Hepatocyte (in vitro differentiated cells): ENCODE measurements at regions not wholly inside any gene's neighbourhood (a gene's known extent, or its start where the extent isn't known, plus 50 kb on each side); places are given as distances from the start of the nearest gene placed in this dataset.

Experiments
- DNase-seq: peaks from one replicate; pipeline ENCODE4 v3.0.0-alpha.2; 2016; ENCODE audit warnings: low spot score
- H2AFZ ChIP-seq: fragments of 200-600 bp; sonication (generic); 2 replicates; pipeline ENCODE4 v1.6.0; 2016; ENCODE audit warnings: antibody characterized with exemption, mild to moderate bottlenecking
- H3K27ac ChIP-seq: fragments of 200-600 bp; sonication (generic); 2 replicates; pipeline ENCODE4 v1.5.1; 2016; ENCODE audit warnings: mild to moderate bottlenecking
- H3K27me3 ChIP-seq: fragments of 200-600 bp; sonication (generic); 2 replicates; pipeline ENCODE4 v1.6.1; 2016
- H3K36me3 ChIP-seq: fragments of 200-600 bp; sonication (generic); replicated peaks from 2 replicates; pipeline ENCODE4 v1.5.1; 2016; ENCODE audit warnings: low read depth; ENCODE audit not compliant: insufficient read depth
- H3K4me1 ChIP-seq: fragments of 200-600 bp; sonication (generic); 2 replicates; pipeline ENCODE4 v1.5.1; 2016; ENCODE audit warnings: mild to moderate bottlenecking, moderate library complexity; ENCODE audit not compliant: insufficient read depth
- H3K4me2 ChIP-seq: fragments of 200-600 bp; sonication (generic); 2 replicates; pipeline ENCODE4 v1.6.0; 2016
- H3K4me3 ChIP-seq: fragments of 200-600 bp; sonication (generic); 2 replicates; pipeline ENCODE4 v1.5.1; 2016; ENCODE audit warnings: mild to moderate bottlenecking
- H3K79me2 ChIP-seq: fragments of 200-600 bp; sonication (generic); 2 replicates; pipeline ENCODE4 v1.6.0; 2017; ENCODE audit warnings: mild to moderate bottlenecking
- H3K9me2 ChIP-seq: fragments of 200-600 bp; sonication (generic); replicated peaks from 2 replicates; pipeline ENCODE4 v1.6.0; 2017; ENCODE audit warnings: mild to moderate bottlenecking; ENCODE audit not compliant: insufficient read depth
- H3K9me3 ChIP-seq: fragments of 200-600 bp; sonication (generic); 2 replicates; pipeline ENCODE4 v1.5.1; 2016; ENCODE audit warnings: low read depth, mild to moderate bottlenecking
- H4K20me1 ChIP-seq: fragments of 200-600 bp; sonication (generic); 2 replicates; pipeline ENCODE4 v1.6.0; 2016; ENCODE audit warnings: mild to moderate bottlenecking; ENCODE audit not compliant: insufficient read depth, poor library complexity, severe bottlenecking
- CTCF ChIP-seq: fragments of 200-600 bp; sonication (generic); IDR thresholded peaks from 2 replicates; pipeline ENCODE4 v1.5.1; 2016; ENCODE audit warnings: antibody characterized with exemption, mild to moderate bottlenecking; ENCODE audit not compliant: poor library complexity
- EZH2 ChIP-seq: fragments of 200-600 bp; sonication (generic); IDR thresholded peaks from 2 replicates; pipeline ENCODE4 v1.6.1; 2016; ENCODE audit warnings: antibody characterized with exemption, mild to moderate bottlenecking, borderline replicate concordance
- EZH2phosphoT487 ChIP-seq: fragments of 200-600 bp; sonication (generic); IDR thresholded peaks from one replicate; pipeline ENCODE4 v1.6.1; 2018; ENCODE audit warnings: antibody characterized with exemption, mild to moderate bottlenecking, low read depth, moderate library complexity; ENCODE audit not compliant: unreplicated experiment, severe bottlenecking
- WGBS: methylation state at CpG from one replicate; pipeline ENCODE4 v1.1.6; 2016; ENCODE audit warnings: low lambda C conversion rate; ENCODE audit errors: missing lambda C conversion rate; 5-methylcytosine and 5-hydroxymethylcytosine counted together

- Histone ChIP-seq H3K36me3 (no peaks in the 10 kb centered on the region), H3K27ac (no peak overlapping the region), H2AFZ (no peak overlapping the region), H3K4me3 (no peak overlapping the region), H3K27me3 (no peaks in the 10 kb centered on the region), H4K20me1 (no peaks in the 10 kb centered on the region), H3K4me2 (no peak overlapping the region), H3K4me1 (no peaks in the 10 kb centered on the region), H3K9me2 (no peaks in the 10 kb centered on the region), H3K79me2 (no peaks in the 10 kb centered on the region), H3K9me3 (no peaks in the 10 kb centered on the region)
- WGBS, result 92% methylated on average over 2 of the region's 2 CpGs
- no peak for DNase-seq
- no peak for TF ChIP-seq CTCF
These were observed 112.5 kb upstream of the TBX18 start for GRCh38 chr6:84876723-84877514.

- Histone ChIP-seq H3K79me2 (no peaks in the 10 kb centered on the region), H3K9me2 (no peaks in the 10 kb centered on the region), H3K4me1 (no peaks in the 10 kb centered on the region), H4K20me1 (no peaks in the 10 kb centered on the region), H2AFZ (no peak overlapping the region), H3K4me2 (no peak overlapping the region), H3K27ac (no peak overlapping the region), H3K36me3 (no peaks in the 10 kb centered on the region), H3K27me3 (no peaks in the 10 kb centered on the region), H3K4me3 (no peak overlapping the region), H3K9me3 (no peaks in the 10 kb centered on the region)
- 90% methylated on average over 4 of the region's 4 CpGs for WGBS
- TF ChIP-seq EZH2 (no peak), CTCF (no peak), EZH2phosphoT487 (no peak)
- DNase-seq, result no peak
These were observed 108.8 kb upstream of the TBX18 start for GRCh38 chr6:84872996-84873723.

DNA sequence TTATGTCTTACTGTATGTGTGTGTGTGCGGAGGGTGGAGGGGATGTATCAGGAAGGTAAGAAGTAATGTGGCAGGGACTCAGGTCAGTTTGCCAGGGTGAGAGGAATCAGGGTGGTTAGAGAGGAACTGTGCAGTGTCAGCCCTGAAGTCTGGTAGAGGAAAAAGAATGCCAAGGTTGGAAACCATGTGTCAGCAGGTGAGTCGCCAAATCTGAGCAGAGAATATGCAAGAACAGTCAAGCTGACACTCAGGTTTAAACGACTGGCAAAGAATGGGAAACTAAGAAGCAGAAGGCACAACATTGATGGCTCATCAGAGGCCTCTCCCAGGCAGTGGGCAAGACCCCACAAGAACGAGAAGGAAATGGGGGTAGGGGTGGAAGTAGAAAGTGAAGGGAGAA is 107.5 kb upstream of the TBX18 start:
- no peak for TF ChIP-seq EZH2phosphoT487
- Histone ChIP-seq H3K27ac (no peak overlapping the region), H3K9me2 (no peaks in the 10 kb centered on the region), H4K20me1 (no peaks in the 10 kb centered on the region), H3K27me3 (no peaks in the 10 kb centered on the region), H2AFZ (no peak overlapping the region), H3K9me3 (no peaks in the 10 kb centered on the region), H3K36me3 (no peaks in the 10 kb centered on the region), H3K4me1 (no peaks in the 10 kb centered on the region), H3K79me2 (no peaks in the 10 kb centered on the region), H3K4me2 (no peak overlapping the region), H3K4me3 (no peak overlapping the region)
- WGBS, result 83% methylated on average over 4 of the region's 4 CpGs
- no peak for DNase-seq

- H3K36me3 ChIP-seq, result no peaks in the 10 kb centered on the region
- H4K20me1 ChIP-seq, result no peaks in the 10 kb centered on the region
- H3K79me2 ChIP-seq, result no peaks in the 10 kb centered on the region
- H3K9me3 ChIP-seq, result no peaks in the 10 kb centered on the region
- H3K4me2 ChIP-seq, result no peak overlapping the region
- DNase-seq, result no peak
- H3K27ac ChIP-seq, result no peak overlapping the region
- no peaks in the 10 kb centered on the region for H3K9me2 ChIP-seq
- no peak overlapping the region for H3K4me3 ChIP-seq
- H2AFZ ChIP-seq, result no peak overlapping the region
- 75% methylated on average over 2 of the region's 2 CpGs for WGBS
- no peaks in the 10 kb centered on the region for H3K27me3 ChIP-seq
- no peak for TF ChIP-seq EZH2phosphoT487
- TF ChIP-seq EZH2, result no peak
- no peak for TF ChIP-seq CTCF
- H3K4me1 ChIP-seq, result no peaks in the 10 kb centered on the region
These were observed 106.3 kb upstream of the TBX18 start for GRCh38 chr6:84870672-84871071.
